ENCODE measurements at regions not wholly inside any gene's neighbourhood (a gene's known extent, or its start where the extent isn't known, plus 50 kb on each side); places are given as distances from the start of the nearest gene placed in this dataset.

- Histone ChIP-seq H3K9ac (ENCODE audit: low read length) (no peak overlapping the region), H4K20me1 (ENCODE audit: insufficient read depth) (no peaks in the 10 kb centered on the region), H3K4me1 (ENCODE audit: control insufficient read depth in 1 of 2, insufficient read depth in 2 of 2, low read length in 2 of 2) (no peaks in the 10 kb centered on the region), H3K36me3 (ENCODE audit: control insufficient read depth in 1 of 2, insufficient read depth in 2 of 2, low read length in 2 of 2) (no peaks in the 10 kb centered on the region), H3K27ac (ENCODE audit: low read depth, low read length) (no peak overlapping the region), H3K4me3 (replicated peaks in 1 of 2; ENCODE audit: low read depth in 1 of 2, low read length in 2 of 2) (no peak overlapping the region), H3K9me2 (ENCODE audit: insufficient read depth) (no peaks in the 10 kb centered on the region), H3K4me2 (ENCODE audit: low read length) (no peak overlapping the region), H3K27me3 (ENCODE audit: insufficient read depth, low read length) (peaks cover 6% of the 10 kb centered on the region; the same call in 1 of the 2 replicates), H3K79me2 (ENCODE audit: insufficient read depth, low read length) (no peaks in the 10 kb centered on the region), H2AFZ (ENCODE audit: low read depth, low read length, poor library complexity, severe bottlenecking) (no peak overlapping the region), H3K9me3 (ENCODE audit: control insufficient read depth in 1 of 2, insufficient read depth in 1 of 2, low read depth in 1 of 2, low read length in 2 of 2) (no peaks in the 10 kb centered on the region)
- ChIA-PET RAD21 (ENCODE audit: low non-redundant PET in 1 of 2, low total read pairs in 2 of 2, uncharacterized antibody in 2 of 2, unreplicated experiment in 2 of 2) (no interaction called here), POLR2A (no interaction called here), CTCF (no interaction called here)
- ATAC-seq (no peak), DNase-seq (ENCODE audit: low read depth, low spot score) (no peak)
- TF ChIP-seq TCF7L2 (IDR thresholded peaks at IDR 0.05; ENCODE audit: borderline replicate concordance, extremely low read depth, insufficient read depth, insufficient read length) (no peak), CBX3 (IDR thresholded peaks at IDR 0.05; ENCODE audit: low read depth) (no peak), SP1 (IDR thresholded peaks at IDR 0.05; ENCODE audit: low read depth) (no peak), REST (IDR thresholded peaks at IDR 0.05; ENCODE audit: low read depth) (no peak), MAX (IDR thresholded peaks at IDR 0.05) (no peak), POLR2A (IDR thresholded peaks at IDR 0.05; ENCODE audit: borderline replicate concordance, extremely low read depth, insufficient read depth, insufficient read length) (no peak), ATF3 (IDR thresholded peaks at IDR 0.05) (no peak), EGR1 (IDR thresholded peaks at IDR 0.05; ENCODE audit: low read depth) (no peak), FOSL1 (IDR thresholded peaks at IDR 0.05; ENCODE audit: low read depth) (no peak), YY1 (IDR thresholded peaks at IDR 0.05; ENCODE audit: extremely low read depth, insufficient replicate concordance, low read depth, low read length) (no peak), JUND (IDR thresholded peaks at IDR 0.05) (no peak), SIN3A (IDR thresholded peaks at IDR 0.05; ENCODE audit: low read depth) (no peak), SRF (IDR thresholded peaks at IDR 0.05; ENCODE audit: low read depth) (no peak), EZH2 (IDR thresholded peaks at IDR 0.05) (no peak), RAD21 (IDR thresholded peaks at IDR 0.05; ENCODE audit: low read depth) (no peak), ZNF274 (IDR thresholded peaks at IDR 0.05; ENCODE audit: low read depth, low read length) (no peak)
- no TSS peak for BruUV-seq (replicated peaks)
- intact Hi-C loops (cut with micrococcal nuclease), result no loop called here
These were observed 70.9 kb upstream of the N4BP1 start for GRCh38 chr16:48680881-48681280.
